ENCODE measurements at regions not wholly inside any gene's neighbourhood (a gene's known extent, or its start where the extent isn't known, plus 50 kb on each side); places are given as distances from the start of the nearest gene placed in this dataset.

- ChIA-PET POLR2A (no interaction called here), CTCF (no interaction called here)
- H3K4me3 ChIP-seq (ENCODE audit: low read depth, low read length): no peak overlapping the region
- no peak for TF ChIP-seq ZNF311 (tag by site-specific recombination; IDR thresholded peaks at IDR 0.05; ENCODE audit: borderline replicate concordance)
- TF ChIP-seq OVOL3 (tag by site-specific recombination; IDR thresholded peaks at IDR 0.05): no peak
- TF ChIP-seq PBX3 (CRISPR knock-in tag; IDR thresholded peaks at IDR 0.05): no peak
- no peak for TF ChIP-seq ZNF664 (tag by site-specific recombination; IDR thresholded peaks at IDR 0.05)
- no peak for TF ChIP-seq ZNF521 (tag by site-specific recombination; IDR thresholded peaks at IDR 0.05)
- no peak for TF ChIP-seq ZNF488 (tag by site-specific recombination; IDR thresholded peaks at IDR 0.05)
- no peak for TF ChIP-seq ZNF510 (tag by site-specific recombination; IDR thresholded peaks at IDR 0.05; ENCODE audit: insufficient replicate concordance)
- no peak for TF ChIP-seq REPIN1 (tag by site-specific recombination; IDR thresholded peaks at IDR 0.05; ENCODE audit: low read depth)
- TF ChIP-seq ZNF561 (tag by site-specific recombination; IDR thresholded peaks at IDR 0.05; ENCODE audit: borderline replicate concordance): no peak
- no peaks in the 10 kb centered on the region for H3K36me3 ChIP-seq (ENCODE audit: control insufficient read depth in 2 of 2, insufficient read depth in 1 of 2, low read length in 2 of 2)
- H3K27ac ChIP-seq (ENCODE audit: extremely low read depth, low read depth, low read length): no peak overlapping the region
- H3K4me1 ChIP-seq (ENCODE audit: control insufficient read depth, insufficient read depth, low read length): no peaks in the 10 kb centered on the region
- H3K9me3 ChIP-seq (ENCODE audit: control insufficient read depth, insufficient read depth, low read depth, low read length): no peaks in the 10 kb centered on the region
These were observed 1539.0 kb upstream of the IGFBP7 start for GRCh38 chr4:58649226-58649625.

- Histone ChIP-seq H3K4me3 (ENCODE audit: low read depth, low read length) (no peak overlapping the region), H3K27ac (ENCODE audit: extremely low read depth, low read depth, low read length) (no peak overlapping the region), H3K4me1 (ENCODE audit: control insufficient read depth, insufficient read depth, low read length) (no peaks in the 10 kb centered on the region), H3K9me3 (ENCODE audit: control insufficient read depth, insufficient read depth, low read depth, low read length) (no peaks in the 10 kb centered on the region), H3K36me3 (ENCODE audit: control insufficient read depth in 2 of 2, insufficient read depth in 1 of 2, low read length in 2 of 2) (no peaks in the 10 kb centered on the region)
- ChIA-PET CTCF (no interaction called here), POLR2A (no interaction called here)
- TF ChIP-seq KLF8 (tag by site-specific recombination; IDR thresholded peaks at IDR 0.05) (no peak), ZBTB6 (tag by site-specific recombination; IDR thresholded peaks at IDR 0.05) (no peak), ZNF292 (tag by site-specific recombination; IDR thresholded peaks at IDR 0.05; ENCODE audit: borderline replicate concordance, low read depth) (no peak), BCL6B (tag by site-specific recombination; IDR thresholded peaks at IDR 0.05) (no peak), ZNF596 (tag by site-specific recombination; IDR thresholded peaks at IDR 0.05) (no peak), ELK4 (IDR thresholded peaks at IDR 0.05; ENCODE audit: borderline replicate concordance, low read depth, low read length) (no peak), ZNF544 (tag by site-specific recombination; IDR thresholded peaks at IDR 0.05) (no peak), ZIC2 (tag by site-specific recombination; IDR thresholded peaks at IDR 0.05) (no peak), ZBTB1 (tag by site-specific recombination; IDR thresholded peaks at IDR 0.05) (no peak)
These were observed 1535.9 kb upstream of the IGFBP7 start for GRCh38 chr4:58646126-58646525.
